SK-N-SH (cell line): ENCODE measurements at regions not wholly inside any gene's neighbourhood (a gene's known extent, or its start where the extent isn't known, plus 50 kb on each side); places are given as distances from the start of the nearest gene placed in this dataset.

Source experiments
- CTCF ChIA-PET: fragments of 300-600, 350-600 bp; formaldehyde crosslinking; extraction: SDS; loops from one replicate; lab custom pipeline; 2021; lab: Yijun Ruan, JAX
- POLR2A ChIA-PET: fragments of 350-600 bp; sonication (Branson Sonifier 250); formaldehyde crosslinking; extraction: SDS; loops from one replicate; lab custom pipeline; 2020; ENCODE audit warnings: antibody characterized with exemption, inconsistent platforms; lab: Yijun Ruan, JAX
- DNase-seq: peaks from one replicate; pipeline ENCODE4 v3.0.0; 2012
- H2AFZ ChIP-seq: fragments of 200-600 bp; sonication (generic); 2 replicates; pipeline ENCODE4 v1.8.1; 2016; ENCODE audit warnings: antibody characterized with exemption, mild to moderate bottlenecking, low read depth
- H3F3A ChIP-seq: fragments of 200-600 bp; sonication (generic); replicated peaks from 2 replicates; pipeline ENCODE3; 2016; ENCODE audit warnings: antibody characterized with exemption, mild to moderate bottlenecking; ENCODE audit not compliant: insufficient read depth
- H3K27ac ChIP-seq, 2 experiments: fragments of 200-500 bp in 1 of 2; fragments of 200-600 bp in 1 of 2; sonication (Bioruptor generic) in 1 of 2; sonication (generic), shearing (Covaris generic) in 1 of 2; 2 replicates each; pipeline versions ENCODE4 v1.5.1 to v1.6.1; 2014 to 2016; ENCODE audit warnings: low read depth in 2 of 2, inconsistent platforms in 1 of 2, low read length in 1 of 2, mild to moderate bottlenecking in 1 of 2, mixed read lengths in 1 of 2
- H3K27me3 ChIP-seq: fragments of 200-600 bp; sonication (generic), shearing (Covaris generic); 2 replicates; pipeline ENCODE4 v1.6.1; 2016; ENCODE audit warnings: mixed run types; ENCODE audit not compliant: insufficient read depth
- H3K36me3 ChIP-seq, 2 experiments: fragments of 200-500 bp in 1 of 2; fragments of 200-600 bp in 1 of 2; sonication (Bioruptor generic) in 1 of 2; sonication (generic) in 1 of 2; replicated peaks in 1 of 2; 2 replicates each; pipeline versions ENCODE3 to v1.5.1; 2014 to 2016; ENCODE audit warnings: low read length in 1 of 2, mild to moderate bottlenecking in 1 of 2; ENCODE audit not compliant: insufficient read depth in 2 of 2, control insufficient read depth in 1 of 2
- H3K4me1 ChIP-seq, 2 experiments: fragments of 200-500 bp in 1 of 2; fragments of 200-600 bp in 1 of 2; sonication (Bioruptor generic) in 1 of 2; sonication (generic), shearing (Covaris generic) in 1 of 2; 2 replicates each; pipeline versions ENCODE4 v1.5.1 to v1.6.1; 2014 to 2016; ENCODE audit warnings: low read depth in 1 of 2, low read length in 1 of 2, mixed run types in 1 of 2; ENCODE audit not compliant: insufficient read depth in 2 of 2, control insufficient read depth in 1 of 2
- H3K4me2 ChIP-seq: fragments of 200-600 bp; sonication (generic), shearing (Covaris generic); 2 replicates; pipeline ENCODE4 v1.6.1; 2017; ENCODE audit warnings: mixed run types
- H3K4me3 ChIP-seq, 2 experiments: fragments of 200-500 bp in 1 of 2; fragments of 200-600 bp in 1 of 2; sonication (Bioruptor generic) in 1 of 2; sonication (generic), shearing (Covaris generic) in 1 of 2; 2 replicates each; pipeline versions ENCODE4 v1.5.1 to v1.8.1; 2014 to 2016; ENCODE audit warnings: low read depth in 2 of 2, inconsistent platforms in 1 of 2, low read length in 1 of 2, mild to moderate bottlenecking in 1 of 2, mixed read lengths in 1 of 2, moderate library complexity in 1 of 2
- H3K79me2 ChIP-seq: fragments of 200-600 bp; sonication (generic); 2 replicates; pipeline ENCODE4 v1.8.1; 2017; ENCODE audit warnings: mild to moderate bottlenecking; ENCODE audit not compliant: insufficient read depth
- H3K9ac ChIP-seq: fragments of 200-600 bp; sonication (generic); 2 replicates; pipeline ENCODE4 v1.6.1; 2017; ENCODE audit warnings: mixed run types
- H3K9me2 ChIP-seq: fragments of 200-600 bp; sonication (generic); 2 replicates; pipeline ENCODE4 v1.6.1; 2017; ENCODE audit warnings: mixed run types
- H3K9me3 ChIP-seq: fragments of 200-600 bp; sonication (generic); 2 replicates; pipeline ENCODE4 v1.6.1; 2017; ENCODE audit warnings: mixed run types, mild to moderate bottlenecking, moderate library complexity
- H4K20me1 ChIP-seq: fragments of 200-600 bp; sonication (generic); 2 replicates; pipeline ENCODE4 v1.6.1; 2017; ENCODE audit warnings: mild to moderate bottlenecking, mixed run types; ENCODE audit not compliant: insufficient read depth
- ELF1 ChIP-seq: IDR thresholded peaks from 2 replicates; pipeline ENCODE4 v1.4.0; 2012
- EZH2phosphoT487 ChIP-seq: fragments of 200-600 bp; sonication (generic); IDR thresholded peaks from 2 replicates; pipeline ENCODE4 v1.6.1; 2017; ENCODE audit warnings: low read depth, mixed run types, mild to moderate bottlenecking, antibody characterized with exemption, moderate library complexity, borderline replicate concordance
- FOSL2 ChIP-seq: IDR thresholded peaks from 2 replicates; pipeline ENCODE4 v1.4.0; 2012; ENCODE audit warnings: low read depth, mild to moderate bottlenecking, moderate library complexity, borderline replicate concordance
- GATA2 ChIP-seq: sonication (generic); formaldehyde crosslinking; IDR thresholded peaks from 2 replicates; pipeline ENCODE4 v1.5.0; 2020; ENCODE audit warnings: mild to moderate bottlenecking, missing genetic modification reagents
- NFIC ChIP-seq: IDR thresholded peaks from 2 replicates; pipeline ENCODE4 v1.4.0; 2012; ENCODE audit warnings: borderline replicate concordance
- NRF1 ChIP-seq: IDR thresholded peaks from 2 replicates; pipeline ENCODE4 v1.6.1; 2012; ENCODE audit warnings: low read depth, mild to moderate bottlenecking, low read length
- RAD21 ChIP-seq: IDR thresholded peaks from 2 replicates; pipeline ENCODE4 v1.6.1; 2012; ENCODE audit warnings: mild to moderate bottlenecking, low read length
- SMC3 ChIP-seq: IDR thresholded peaks from 2 replicates; pipeline ENCODE4 v1.6.1; 2012; ENCODE audit warnings: low read depth, low read length, improper control_type of control experiment
- USF1 ChIP-seq: IDR thresholded peaks from 2 replicates; pipeline ENCODE4 v1.4.0; 2012; ENCODE audit warnings: low read depth, borderline replicate concordance
- USF2 ChIP-seq: fragments of 150-350 bp; IDR thresholded peaks from 2 replicates; pipeline ENCODE4 v1.6.1; 2017; ENCODE audit warnings: antibody characterized with exemption, low read length, low read depth, borderline replicate concordance
- YY1 ChIP-seq: IDR thresholded peaks from 2 replicates; pipeline ENCODE4 v1.4.0; 2012; ENCODE audit warnings: low read depth, mild to moderate bottlenecking
- ZBTB33 ChIP-seq: IDR thresholded peaks from 2 replicates; pipeline ENCODE4 v1.4.0; 2012; ENCODE audit warnings: low read depth, borderline replicate concordance
- WGBS: methylation state at CpG from one replicate; pipeline ENCODE4 v1.1.6; 2017; ENCODE audit warnings: low lambda C conversion rate; 5-methylcytosine and 5-hydroxymethylcytosine counted together
- TF ChIP-seq, protein P1 (sequence below): IDR thresholded peaks from 2 replicates; pipeline ENCODE4 v1.4.0; 2012; ENCODE audit warnings: low read depth

- no peaks in the 10 kb centered on the region for H3K27me3 ChIP-seq
- ChIA-PET CTCF (no interaction called here), POLR2A (no interaction called here)
- H3K4me1 ChIP-seq = no peaks in the 10 kb centered on the region
- 23% methylated on average over 3 of the region's 3 CpGs for WGBS
- no peaks in the 10 kb centered on the region for H3K9me2 ChIP-seq
- no peaks in the 10 kb centered on the region for H3K36me3 ChIP-seq
- no peaks in the 10 kb centered on the region for H4K20me1 ChIP-seq
- TF ChIP-seq SMC3 (no peak), ZBTB33 (no peak), FOSL2 (no peak), YY1 (no peak), NFIC (no peak), GATA2 (CRISPR knock-in tag) (no peak), USF1 (no peak), NRF1 (no peak), EZH2phosphoT487 (no peak), USF2 (no peak), ELF1 (no peak)
- TF ChIP-seq, protein P1, sequence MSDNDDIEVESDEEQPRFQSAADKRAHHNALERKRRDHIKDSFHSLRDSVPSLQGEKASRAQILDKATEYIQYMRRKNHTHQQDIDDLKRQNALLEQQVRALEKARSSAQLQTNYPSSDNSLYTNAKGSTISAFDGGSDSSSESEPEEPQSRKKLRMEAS = no peak
- H3K9me3 ChIP-seq = no peaks in the 10 kb centered on the region; the same call in 1 of the 2 replicates
- no peak for DNase-seq
- no peaks in the 10 kb centered on the region for H3K79me2 ChIP-seq
- no peak overlapping the region for H3K9ac ChIP-seq
- H3K4me3 ChIP-seq = no peak overlapping the region
- no peaks in the 10 kb centered on the region for H3F3A ChIP-seq
- H3K4me2 ChIP-seq = no peak overlapping the region
- H2AFZ ChIP-seq = no peak overlapping the region
- no peak overlapping the region for H3K27ac ChIP-seq
Measured at GRCh38 chr2:14079576-14079975, 552.9 kb upstream of the LRATD1 start.

DNA sequence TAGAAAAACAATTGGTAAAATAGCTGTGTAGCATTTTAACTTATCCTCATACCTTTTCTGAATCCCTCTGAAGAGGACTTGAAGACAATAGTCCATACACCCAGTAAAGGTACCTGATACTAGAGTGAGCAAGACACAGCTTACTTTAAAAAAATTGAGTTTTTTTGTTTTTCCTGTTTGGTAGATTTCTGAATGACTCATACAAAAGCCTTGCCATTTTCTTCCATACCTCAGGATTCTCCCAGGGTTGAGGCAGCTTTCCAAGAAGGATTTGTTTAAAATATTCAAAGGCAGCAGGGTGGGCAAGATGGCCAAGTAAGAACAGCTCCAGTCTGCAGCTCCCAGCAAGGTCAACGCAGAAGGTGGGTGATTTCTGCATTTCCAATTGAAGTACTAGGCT lies 551.0 kb upstream of the LRATD1 start:
- ChIA-PET CTCF (no interaction called here), POLR2A (no interaction called here)
- H3K4me1 ChIP-seq = no peaks in the 10 kb centered on the region
- H4K20me1 ChIP-seq = no peaks in the 10 kb centered on the region
- no peaks in the 10 kb centered on the region for H3K27me3 ChIP-seq
- no peak overlapping the region for H3K9ac ChIP-seq
- H3K27ac ChIP-seq = no peak overlapping the region
- no peak for DNase-seq
- 18% methylated on average over 1 of the region's 1 CpG for WGBS
- no peak overlapping the region for H3K4me3 ChIP-seq
- no peaks in the 10 kb centered on the region for H3F3A ChIP-seq
- H3K9me2 ChIP-seq = no peaks in the 10 kb centered on the region
- no peaks in the 10 kb centered on the region for H3K36me3 ChIP-seq
- H3K4me2 ChIP-seq = no peak overlapping the region
- H2AFZ ChIP-seq = no peak overlapping the region
- no peak for TF ChIP-seq RAD21
- no peaks in the 10 kb centered on the region; the same call in 1 of the 2 replicates for H3K9me3 ChIP-seq
- no peaks in the 10 kb centered on the region for H3K79me2 ChIP-seq
